SW480 (cell line): ENCODE measurements at regions not wholly inside any gene's neighbourhood (a gene's known extent, or its start where the extent isn't known, plus 50 kb on each side); places are given as distances from the start of the nearest gene placed in this dataset.

Experiments used
- DNase-seq: peaks from one replicate; pipeline ENCODE4 v3.0.0-alpha.2; 2016; ENCODE audit warnings: low spot score

- no peak for DNase-seq
These were observed 90.7 kb upstream of the SLC6A6 start for GRCh38 chr3:14311729-14312128.

- no peak for DNase-seq
These were observed 90.0 kb upstream of the SLC6A6 start for GRCh38 chr3:14312375-14312774.

- peak; percentile 61 for DNase-seq
These were observed 85.3 kb upstream of the SLC6A6 start for GRCh38 chr3:14317057-14317553.

DNA sequence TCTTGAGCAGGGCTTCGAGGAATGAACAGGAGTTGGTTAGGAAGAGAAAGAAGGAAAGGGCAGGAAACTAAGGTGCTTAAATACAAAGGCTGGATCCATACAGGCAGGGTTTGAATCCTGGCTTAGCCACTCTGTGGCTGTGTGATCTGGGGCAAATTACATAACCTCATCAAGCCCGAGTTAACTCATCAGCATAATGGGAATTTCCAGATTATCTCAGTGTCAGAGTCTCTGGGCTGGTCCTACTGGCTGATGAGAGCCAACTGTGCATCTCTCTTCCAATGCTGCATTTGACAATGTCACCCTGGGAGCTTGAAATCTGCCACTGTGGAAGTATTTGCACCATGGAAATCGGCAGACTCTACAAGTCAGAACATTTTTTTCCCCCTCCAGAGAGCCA, 83.8 kb upstream of the SLC6A6 start:
- DNase-seq: no peak

DNA sequence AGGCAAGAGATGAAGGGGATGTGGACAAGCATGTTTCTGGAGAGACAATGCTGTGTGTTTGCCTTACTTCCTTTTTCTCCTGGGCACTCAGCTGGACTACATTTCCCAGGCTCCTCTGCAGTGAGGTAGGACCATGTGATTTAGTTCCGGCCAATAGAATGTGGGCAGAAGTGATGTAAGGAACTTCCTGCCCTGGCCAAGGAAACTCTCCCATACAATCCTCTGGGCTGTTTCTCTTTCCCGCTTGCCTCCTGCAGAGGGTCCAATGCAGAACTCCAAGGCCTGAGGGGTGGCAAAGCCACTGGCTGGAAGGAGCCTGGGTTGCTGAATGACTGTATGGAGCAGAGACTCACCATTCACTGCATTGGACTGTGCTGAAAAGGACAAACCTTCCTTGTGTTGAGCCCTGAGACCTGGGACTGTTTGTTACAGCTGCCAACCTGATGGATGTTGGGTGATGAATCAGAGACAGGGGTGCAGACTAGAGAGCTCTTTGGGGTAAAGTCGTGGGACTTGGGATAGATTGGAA, 82.7 kb upstream of the SLC6A6 start:
- peak; percentile 65 for DNase-seq

DNA sequence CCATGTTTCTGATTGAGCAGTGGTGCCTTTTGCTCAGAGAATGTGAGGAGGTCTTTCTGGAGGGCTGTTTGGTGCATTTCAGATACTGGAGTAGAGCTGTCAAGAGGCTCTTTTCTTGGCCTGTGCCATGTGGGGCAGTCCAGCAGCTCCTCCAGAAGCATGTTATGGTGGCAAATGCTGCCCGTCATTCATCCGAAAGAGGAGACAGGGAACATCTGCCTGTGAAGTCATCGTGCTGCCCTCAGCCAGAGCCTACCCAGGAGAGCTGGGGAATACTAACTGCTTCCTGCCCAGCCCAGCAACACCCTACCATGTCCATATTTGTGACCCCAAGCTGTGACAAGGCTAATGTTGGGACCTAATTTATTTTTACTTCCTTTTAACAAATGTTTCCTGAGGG, 82.2 kb upstream of the SLC6A6 start:
- DNase-seq: no peak

DNA sequence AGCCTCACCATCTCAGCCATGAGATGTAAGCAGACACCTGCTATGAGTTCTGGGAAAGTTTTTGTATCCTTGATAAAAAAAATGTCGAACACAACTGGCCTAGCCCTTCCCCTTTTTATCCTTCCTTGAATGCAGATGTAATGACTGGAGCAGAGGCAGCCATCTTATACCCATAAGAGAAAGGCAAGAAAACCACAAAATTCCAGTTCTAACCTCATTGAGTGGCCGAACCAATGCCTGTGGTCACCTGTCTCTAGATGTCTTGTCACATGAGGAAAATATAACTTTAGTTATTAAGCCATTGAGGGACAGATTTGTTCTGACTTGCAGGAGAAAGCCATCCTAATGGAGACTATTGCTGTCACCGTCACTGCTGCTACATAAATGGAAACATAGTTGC, 80.4 kb upstream of the SLC6A6 start:
- DNase-seq: no peak

DNA sequence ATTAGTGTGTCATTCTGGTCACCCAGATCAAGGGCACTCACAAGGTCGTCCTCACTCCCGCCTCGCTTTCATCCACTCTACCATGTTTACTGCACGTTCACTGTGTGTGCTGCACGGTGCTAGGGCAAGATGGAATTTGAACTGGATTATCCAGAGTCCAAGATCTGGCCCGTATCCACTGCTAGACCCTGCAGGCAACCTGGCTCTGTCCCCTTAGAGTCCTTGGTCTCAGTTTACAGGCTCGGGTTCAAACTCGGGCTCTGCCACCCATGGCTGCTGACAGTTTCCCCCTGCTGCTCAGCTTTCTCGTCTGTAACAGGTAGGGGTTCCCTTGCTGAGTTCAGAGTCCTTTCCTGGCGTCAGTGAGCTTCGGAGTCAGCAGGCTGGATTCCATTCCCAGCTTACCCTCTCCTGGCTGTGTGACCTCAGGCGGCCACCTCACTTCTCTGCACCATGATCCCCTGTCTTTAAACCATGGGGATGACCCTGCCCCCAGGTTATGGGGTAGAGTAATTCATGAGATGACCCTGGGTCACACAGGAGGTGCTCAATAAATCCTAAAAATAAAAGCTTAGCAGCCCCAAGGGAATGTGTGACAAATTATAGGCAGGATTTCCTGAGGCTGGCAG, 79.6 kb upstream of the SLC6A6 start:
- DNase-seq: no peak

DNA sequence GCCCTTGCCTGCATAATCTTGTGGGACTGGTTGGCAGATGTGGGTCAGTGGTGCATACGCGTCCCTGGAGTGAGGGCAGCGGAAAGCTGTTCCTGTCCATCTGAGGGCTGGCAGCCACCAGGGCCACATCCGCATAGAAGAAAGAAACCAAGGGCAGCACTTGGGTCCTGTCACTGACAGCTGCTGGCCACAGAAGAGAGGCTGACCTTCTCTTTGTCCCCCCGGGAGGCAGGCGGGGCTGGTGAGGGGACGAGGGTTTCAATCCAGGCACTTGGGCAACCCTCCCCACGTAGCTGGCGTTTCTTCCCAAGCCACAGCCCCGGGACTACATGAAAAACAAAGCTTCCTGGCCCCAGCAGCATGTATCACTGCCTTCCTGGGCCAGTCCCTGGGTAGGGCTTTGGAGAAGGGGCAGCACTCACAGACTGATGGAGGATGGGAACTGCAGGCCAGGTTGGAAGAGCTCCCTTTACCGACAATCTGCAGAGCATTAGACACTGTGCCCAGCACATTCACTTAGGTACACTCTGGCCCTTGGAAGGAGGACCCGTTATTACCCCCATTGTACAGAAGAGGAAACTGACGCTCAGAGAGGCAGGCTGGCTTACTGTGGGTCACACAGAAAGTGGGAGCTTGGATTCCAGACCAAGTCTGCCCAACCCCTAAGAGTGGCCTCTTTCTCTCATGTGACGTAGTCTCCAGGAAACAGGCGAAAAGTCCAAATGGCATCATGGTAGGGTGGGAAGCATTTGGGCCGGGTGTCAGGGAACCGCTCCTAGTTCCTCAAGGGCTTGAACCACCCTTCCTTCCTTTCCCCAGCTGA, 78.8 kb upstream of the SLC6A6 start:
- no peak for DNase-seq

- DNase-seq: peak; percentile 21
These were observed 78.0 kb upstream of the SLC6A6 start for GRCh38 chr3:14324224-14324944.

DNA sequence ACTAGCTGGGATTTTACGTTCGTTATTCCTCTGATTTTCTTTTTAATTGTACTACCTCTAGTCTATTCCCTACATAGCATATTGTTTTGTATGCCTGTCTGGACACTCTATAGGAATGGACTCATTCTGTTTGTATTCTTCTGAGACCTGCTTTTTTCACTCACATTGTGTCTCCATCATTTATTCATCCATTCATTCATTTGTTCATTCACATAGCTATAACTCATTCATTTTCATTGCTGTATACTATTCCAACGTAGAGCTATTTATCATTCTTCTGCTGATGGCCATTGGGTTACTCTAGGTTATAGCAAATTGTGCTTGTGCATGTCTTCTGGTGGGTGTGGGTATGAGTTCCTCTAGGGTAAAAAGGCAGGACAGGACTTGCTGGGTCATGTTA, 74.0 kb upstream of the SLC6A6 start:
- DNase-seq: no peak

- peak; percentile 75 for DNase-seq
These were observed 73.1 kb upstream of the SLC6A6 start for GRCh38 chr3:14329116-14329830.

DNA sequence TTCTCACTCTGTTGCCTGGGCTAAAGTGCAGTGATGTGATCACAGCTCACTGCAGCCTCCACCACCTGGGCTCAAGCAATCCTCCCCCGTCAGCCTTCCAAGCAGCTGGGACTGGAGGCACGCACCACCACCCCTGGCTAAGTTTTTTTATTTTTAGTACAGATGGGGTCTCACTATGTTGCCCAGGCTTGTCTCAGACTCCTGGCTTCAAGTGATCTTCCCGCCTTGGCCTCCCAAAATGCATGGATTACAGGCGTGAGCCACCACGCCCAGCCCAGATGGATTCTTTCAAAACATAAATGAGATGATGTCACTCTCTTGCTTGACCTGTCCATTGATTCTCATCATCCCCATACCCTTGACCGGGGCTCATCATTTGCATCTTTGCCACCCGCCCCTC, 72.6 kb upstream of the SLC6A6 start:
- DNase-seq: no peak

DNA sequence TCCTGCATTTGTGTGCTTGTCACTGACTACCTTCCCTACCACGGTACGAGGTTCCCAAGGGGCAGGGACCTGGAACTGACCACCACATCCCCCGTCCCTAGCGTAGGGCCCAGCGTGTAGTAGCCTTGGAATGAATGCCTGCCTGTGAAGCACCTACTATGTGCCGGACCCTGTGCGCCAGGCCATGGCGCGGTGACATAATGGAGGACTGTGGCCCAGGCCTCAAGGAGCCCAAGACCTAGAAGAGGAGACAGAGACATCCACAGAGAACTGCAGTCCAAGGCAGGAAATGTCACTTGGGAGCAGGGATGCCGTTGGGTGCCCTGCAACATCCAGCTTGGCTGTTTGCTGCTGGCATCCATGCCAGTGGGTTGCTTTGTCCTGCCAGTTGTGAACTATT, 71.9 kb upstream of the SLC6A6 start:
- no peak for DNase-seq

GRCh38 chr3:14331251-14331650, 71.2 kb upstream of the SLC6A6 start:
- no peak for DNase-seq

DNA sequence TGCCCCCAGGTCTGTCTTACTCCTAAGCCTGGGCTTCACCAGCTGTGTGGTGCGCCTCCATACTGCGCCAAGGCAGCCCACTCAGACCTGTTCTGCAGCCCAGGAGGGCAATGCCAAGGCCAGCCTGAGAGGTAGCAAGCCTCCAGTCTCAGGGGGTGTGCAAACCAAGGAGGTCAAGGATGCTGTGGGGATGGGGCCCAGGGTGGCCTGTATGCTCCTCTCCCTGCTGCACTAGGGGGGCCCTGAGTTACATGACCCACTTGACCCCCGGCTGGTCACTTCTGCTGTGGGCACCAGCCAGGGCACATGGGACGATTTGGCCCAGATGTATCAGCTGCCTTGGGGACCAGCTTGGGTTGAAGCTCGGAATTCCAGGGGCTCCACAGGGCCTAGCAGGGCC, 70.0 kb upstream of the SLC6A6 start:
- DNase-seq: no peak

DNA sequence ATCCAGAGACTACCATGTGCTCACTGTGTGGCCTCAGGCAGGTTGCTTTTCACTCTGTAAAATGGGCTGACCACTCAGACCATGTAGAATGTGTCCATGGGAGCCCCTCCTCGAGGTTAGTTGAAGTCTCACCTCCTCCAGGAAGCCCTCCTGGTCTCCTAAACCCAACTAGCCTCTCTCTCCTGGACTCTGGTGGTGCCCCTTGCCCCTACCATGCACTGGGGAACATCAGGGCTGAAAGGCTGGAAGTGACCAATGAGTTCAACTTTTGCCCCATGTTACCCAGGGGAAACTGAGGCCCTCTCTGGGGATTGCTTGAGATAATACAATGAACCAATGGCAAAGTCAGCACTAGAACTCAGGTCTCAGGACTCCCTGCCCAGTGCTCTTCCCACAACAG, 69.2 kb upstream of the SLC6A6 start:
- DNase-seq: no peak

DNA sequence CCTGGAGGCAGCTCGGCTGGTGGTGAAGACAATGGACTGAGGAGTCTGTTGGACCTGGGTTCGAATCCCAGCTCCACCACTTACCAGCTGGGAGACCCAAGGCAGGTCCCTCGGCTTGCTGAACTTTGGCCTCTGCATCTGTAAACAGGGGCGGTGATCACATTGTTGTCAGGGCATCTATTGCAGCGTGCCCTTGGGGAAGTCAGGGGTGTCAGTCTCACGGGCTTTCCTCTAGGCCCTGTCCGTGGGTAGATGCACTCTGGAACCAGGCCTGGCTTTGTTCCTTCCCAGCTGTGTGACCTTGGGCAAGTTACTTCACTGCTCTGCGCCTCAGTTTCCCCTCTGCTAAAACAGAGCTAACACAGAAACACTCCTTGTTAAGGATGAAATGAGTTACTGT, 68.8 kb upstream of the SLC6A6 start:
- no peak for DNase-seq

- DNase-seq: no peak
These were observed 68.3 kb upstream of the SLC6A6 start for GRCh38 chr3:14334136-14334535.

GRCh38 chr3:14334936-14335335, 67.5 kb upstream of the SLC6A6 start:
- no peak for DNase-seq

DNA sequence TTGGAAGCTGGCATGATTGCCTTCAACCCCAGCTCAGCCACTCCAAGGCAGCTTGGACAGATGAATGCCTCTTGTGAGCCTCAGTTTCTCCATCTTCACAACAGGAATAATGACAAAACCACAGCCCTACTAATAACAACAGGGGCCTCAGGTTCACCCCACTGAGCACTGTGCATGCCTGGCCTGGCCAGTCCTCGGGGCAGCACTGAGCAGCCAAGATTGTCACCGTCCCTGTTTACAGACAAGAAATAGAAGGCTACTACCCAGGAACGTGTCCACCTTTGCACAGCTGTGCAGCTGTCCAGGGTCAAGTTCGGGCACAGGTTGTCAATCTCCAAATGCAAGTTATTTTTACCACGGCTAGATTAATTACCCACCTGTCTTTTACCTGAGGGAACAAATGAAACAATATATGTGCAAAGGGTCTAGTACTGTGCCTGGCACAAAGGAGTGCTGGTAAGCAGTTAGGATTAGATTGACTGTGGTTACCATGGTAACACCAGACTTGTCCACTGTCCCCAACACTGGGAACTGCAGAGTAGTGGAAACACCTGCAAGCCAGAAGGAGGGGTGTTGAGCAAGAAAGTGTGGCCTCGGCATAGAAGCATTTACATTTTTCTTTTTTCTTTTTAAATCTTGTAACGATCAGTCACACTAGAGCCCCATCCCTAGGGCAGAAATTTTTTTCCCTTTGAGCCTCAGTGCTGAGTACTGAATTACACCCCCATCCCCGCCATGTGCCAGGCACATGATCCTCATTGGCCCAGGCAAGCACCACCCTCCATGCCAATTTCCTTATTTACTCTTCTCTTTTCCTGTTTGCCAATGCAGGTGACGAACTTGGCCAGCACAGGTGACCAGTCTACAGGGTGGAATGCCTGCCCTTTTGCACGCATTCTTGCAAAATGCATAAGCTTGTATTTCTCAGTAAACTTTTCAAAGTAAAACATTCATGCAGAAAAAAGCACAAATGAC, 66.3 kb upstream of the SLC6A6 start:
- DNase-seq: no peak
